ENCODE measurements at regions not wholly inside any gene's neighbourhood (a gene's known extent, or its start where the extent isn't known, plus 50 kb on each side); places are given as distances from the start of the nearest gene placed in this dataset.

DNA sequence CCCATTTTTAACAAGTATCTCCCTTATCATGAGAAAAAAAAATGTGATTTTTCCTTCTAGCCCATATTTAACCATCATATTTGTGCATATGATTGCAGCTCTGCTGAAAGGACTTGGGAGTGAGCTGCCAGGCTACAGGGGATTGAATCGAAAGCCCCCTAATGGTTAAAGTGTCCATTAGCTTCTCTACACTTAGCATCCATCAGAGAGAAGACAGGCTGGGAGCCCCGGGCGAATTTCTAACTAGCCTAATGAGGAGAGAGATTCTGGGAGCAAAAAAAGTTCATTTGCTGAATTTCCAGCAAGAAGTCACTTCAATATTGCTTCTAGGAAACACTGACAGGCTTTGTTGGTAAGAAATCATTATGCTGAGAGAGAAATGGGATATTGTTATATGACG lies 848.8 kb downstream of the TDRD15 start:
- Histone ChIP-seq H2AFZ (ENCODE audit: low read depth, low read length) (no peak overlapping the region), H3K27me3 (ENCODE audit: insufficient read depth, low read length, poor library complexity) (no peaks in the 10 kb centered on the region), H4K20me1 (ENCODE audit: insufficient read depth, low read length) (no peaks in the 10 kb centered on the region), H3K4me1 (ENCODE audit: insufficient read depth, low read length) (no peaks in the 10 kb centered on the region), H3K36me3 (ENCODE audit: insufficient read depth, low read length) (no peaks in the 10 kb centered on the region), H3K4me2 (ENCODE audit: insufficient read depth, low read length) (no peak overlapping the region), H3K79me2 (ENCODE audit: insufficient read depth, low read length) (no peaks in the 10 kb centered on the region), H3K4me3 (ENCODE audit: low read depth in 1 of 2, low read length in 2 of 2) (no peak overlapping the region), H3K27ac (ENCODE audit: low read length) (no peak overlapping the region), H3K9ac (ENCODE audit: low read depth, low read length) (no peak overlapping the region), H3K9me3 (ENCODE audit: insufficient read depth, low read length, severe bottlenecking) (no peaks in the 10 kb centered on the region)
- ATAC-seq (ENCODE audit: insufficient read depth, low read depth) (no peak), DNase-seq (no peak)
- TF ChIP-seq, protein P1, sequence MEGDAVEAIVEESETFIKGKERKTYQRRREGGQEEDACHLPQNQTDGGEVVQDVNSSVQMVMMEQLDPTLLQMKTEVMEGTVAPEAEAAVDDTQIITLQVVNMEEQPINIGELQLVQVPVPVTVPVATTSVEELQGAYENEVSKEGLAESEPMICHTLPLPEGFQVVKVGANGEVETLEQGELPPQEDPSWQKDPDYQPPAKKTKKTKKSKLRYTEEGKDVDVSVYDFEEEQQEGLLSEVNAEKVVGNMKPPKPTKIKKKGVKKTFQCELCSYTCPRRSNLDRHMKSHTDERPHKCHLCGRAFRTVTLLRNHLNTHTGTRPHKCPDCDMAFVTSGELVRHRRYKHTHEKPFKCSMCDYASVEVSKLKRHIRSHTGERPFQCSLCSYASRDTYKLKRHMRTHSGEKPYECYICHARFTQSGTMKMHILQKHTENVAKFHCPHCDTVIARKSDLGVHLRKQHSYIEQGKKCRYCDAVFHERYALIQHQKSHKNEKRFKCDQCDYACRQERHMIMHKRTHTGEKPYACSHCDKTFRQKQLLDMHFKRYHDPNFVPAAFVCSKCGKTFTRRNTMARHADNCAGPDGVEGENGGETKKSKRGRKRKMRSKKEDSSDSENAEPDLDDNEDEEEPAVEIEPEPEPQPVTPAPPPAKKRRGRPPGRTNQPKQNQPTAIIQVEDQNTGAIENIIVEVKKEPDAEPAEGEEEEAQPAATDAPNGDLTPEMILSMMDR (IDR thresholded peaks at IDR 0.05; ENCODE audit: borderline replicate concordance, extremely low read depth, low read length, poor library complexity, severe bottlenecking) = no peak
- TF ChIP-seq EZH2 (IDR thresholded peaks at IDR 0.05; ENCODE audit: borderline replicate concordance, low read depth, low read length, severe bottlenecking) = no peak

- H3K27me3 ChIP-seq (ENCODE audit: insufficient read depth, low read length, poor library complexity) = no peaks in the 10 kb centered on the region
- no peak overlapping the region for H3K4me2 ChIP-seq (ENCODE audit: insufficient read depth, low read length)
- no peak for TF ChIP-seq EZH2 (IDR thresholded peaks at IDR 0.05; ENCODE audit: borderline replicate concordance, low read depth, low read length, severe bottlenecking)
- TF ChIP-seq, protein P1 (IDR thresholded peaks at IDR 0.05; ENCODE audit: borderline replicate concordance, extremely low read depth, low read length, poor library complexity, severe bottlenecking) = no peak
- no peak for DNase-seq
- no peak for ATAC-seq (ENCODE audit: insufficient read depth, low read depth)
- H3K27ac ChIP-seq (ENCODE audit: low read length) = no peak overlapping the region
- H3K36me3 ChIP-seq (ENCODE audit: insufficient read depth, low read length) = no peaks in the 10 kb centered on the region
- peaks cover 4% of the 10 kb centered on the region for H3K9me3 ChIP-seq (ENCODE audit: insufficient read depth, low read length, severe bottlenecking)
- no peak overlapping the region for H2AFZ ChIP-seq (ENCODE audit: low read depth, low read length)
- H3K4me3 ChIP-seq (ENCODE audit: low read depth in 1 of 2, low read length in 2 of 2) = no peak overlapping the region
- no peaks in the 10 kb centered on the region for H3K4me1 ChIP-seq (ENCODE audit: insufficient read depth, low read length)
- H3K79me2 ChIP-seq (ENCODE audit: insufficient read depth, low read length) = no peaks in the 10 kb centered on the region
- H3K9ac ChIP-seq (ENCODE audit: low read depth, low read length) = no peak overlapping the region
- no peaks in the 10 kb centered on the region for H4K20me1 ChIP-seq (ENCODE audit: insufficient read depth, low read length)
Measured at GRCh38 chr2:21981127-21981526, 857.4 kb downstream of the TDRD15 start.

DNA sequence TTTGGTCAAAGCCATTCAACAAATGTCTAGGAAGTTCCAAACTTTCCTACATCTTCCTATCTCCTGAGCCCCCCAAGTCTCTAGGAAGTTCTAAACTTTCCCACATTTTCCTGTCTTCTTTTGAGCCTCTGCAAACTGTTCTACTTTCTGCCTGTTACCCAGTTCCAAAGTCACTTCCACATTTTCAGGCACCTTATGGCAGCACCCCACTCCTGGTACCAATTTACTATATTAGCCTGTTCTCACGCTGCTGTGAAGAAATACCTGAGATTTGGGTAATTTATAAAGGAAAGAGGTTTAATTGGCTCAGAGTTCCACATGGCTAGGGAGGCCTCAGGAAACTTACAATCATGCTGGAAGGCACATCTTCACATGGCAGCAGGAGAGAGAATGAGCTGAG lies 869.2 kb downstream of the TDRD15 start:
- H3K9ac ChIP-seq (ENCODE audit: low read depth, low read length) = no peak overlapping the region
- ATAC-seq (ENCODE audit: insufficient read depth, low read depth) (no peak), DNase-seq (no peak)
- H2AFZ ChIP-seq (ENCODE audit: low read depth, low read length) = no peak overlapping the region
- TF ChIP-seq EZH2 (IDR thresholded peaks at IDR 0.05; ENCODE audit: borderline replicate concordance, low read depth, low read length, severe bottlenecking) = no peak
- TF ChIP-seq, protein P1 (IDR thresholded peaks at IDR 0.05; ENCODE audit: borderline replicate concordance, extremely low read depth, low read length, poor library complexity, severe bottlenecking) = no peak
- H3K36me3 ChIP-seq (ENCODE audit: insufficient read depth, low read length) = no peaks in the 10 kb centered on the region
- no peaks in the 10 kb centered on the region for H3K4me1 ChIP-seq (ENCODE audit: insufficient read depth, low read length)
- peaks cover 12% of the 10 kb centered on the region for H3K9me3 ChIP-seq (ENCODE audit: insufficient read depth, low read length, severe bottlenecking)
- H4K20me1 ChIP-seq (ENCODE audit: insufficient read depth, low read length) = no peaks in the 10 kb centered on the region
- no peaks in the 10 kb centered on the region for H3K27me3 ChIP-seq (ENCODE audit: insufficient read depth, low read length, poor library complexity)
- no peak overlapping the region for H3K4me3 ChIP-seq (ENCODE audit: low read depth in 1 of 2, low read length in 2 of 2)
- no peaks in the 10 kb centered on the region for H3K79me2 ChIP-seq (ENCODE audit: insufficient read depth, low read length)
- no peak overlapping the region for H3K27ac ChIP-seq (ENCODE audit: low read length)
- no peak overlapping the region for H3K4me2 ChIP-seq (ENCODE audit: insufficient read depth, low read length)

DNA sequence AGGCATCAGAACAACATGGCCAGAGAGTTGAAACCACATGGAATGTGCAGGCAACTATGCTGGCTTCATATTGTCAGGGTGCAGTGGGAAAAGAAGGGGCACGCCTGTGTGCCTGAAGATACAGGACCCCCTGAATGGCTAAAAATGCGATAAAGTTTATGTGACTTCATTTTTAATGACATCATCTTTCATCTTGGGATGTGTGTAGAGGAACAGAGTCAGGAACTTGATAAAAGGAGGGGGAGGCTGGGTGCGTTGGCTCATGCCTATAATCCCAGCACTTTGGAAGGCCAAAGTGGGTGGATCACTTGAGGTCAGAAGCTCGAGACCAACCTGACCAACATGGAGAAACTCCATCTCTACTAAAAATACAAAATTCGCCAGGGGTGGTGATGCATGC lies 872.6 kb downstream of the TDRD15 start:
- Histone ChIP-seq H3K4me1 (ENCODE audit: insufficient read depth, low read length) (no peaks in the 10 kb centered on the region), H3K27ac (ENCODE audit: low read length) (no peak overlapping the region), H4K20me1 (ENCODE audit: insufficient read depth, low read length) (no peaks in the 10 kb centered on the region), H3K4me3 (ENCODE audit: low read depth in 1 of 2, low read length in 2 of 2) (no peak overlapping the region), H3K79me2 (ENCODE audit: insufficient read depth, low read length) (no peaks in the 10 kb centered on the region), H3K36me3 (ENCODE audit: insufficient read depth, low read length) (no peaks in the 10 kb centered on the region), H3K9me3 (ENCODE audit: insufficient read depth, low read length, severe bottlenecking) (peaks cover 12% of the 10 kb centered on the region), H3K4me2 (ENCODE audit: insufficient read depth, low read length) (no peak overlapping the region), H2AFZ (ENCODE audit: low read depth, low read length) (no peak overlapping the region), H3K27me3 (ENCODE audit: insufficient read depth, low read length, poor library complexity) (no peaks in the 10 kb centered on the region), H3K9ac (ENCODE audit: low read depth, low read length) (no peak overlapping the region)
- TF ChIP-seq, protein P1 (IDR thresholded peaks at IDR 0.05; ENCODE audit: borderline replicate concordance, extremely low read depth, low read length, poor library complexity, severe bottlenecking) = no peak
- TF ChIP-seq EZH2 (IDR thresholded peaks at IDR 0.05; ENCODE audit: borderline replicate concordance, low read depth, low read length, severe bottlenecking) = no peak
- DNase-seq (no peak), ATAC-seq (ENCODE audit: insufficient read depth, low read depth) (no peak)

Measured in DND-41 (cell line).